ENCODE measurements at regions not wholly inside any gene's neighbourhood (a gene's known extent, or its start where the extent isn't known, plus 50 kb on each side); places are given as distances from the start of the nearest gene placed in this dataset.

- WGBS (ENCODE audit: low lambda C conversion rate) = 23% methylated on average over 7 of the region's 7 CpGs
- no peaks in the 10 kb centered on the region for H3K36me3 ChIP-seq (replicated peaks in 1 of 2; ENCODE audit: control insufficient read depth in 1 of 2, insufficient read depth in 2 of 2, low read length in 2 of 2)
- POLR2A ChIA-PET = no interaction called here
- FAIRE-seq (no peak), DNase-seq (ENCODE audit: low spot score) (no peak), ATAC-seq (no peak)
- in situ Hi-C loops (cut with HindIII; ENCODE audit: extremely low pct_ligation_motif_present, low pct_unique_long_range_greater_than_20kb) (no loop called here), intact Hi-C loops (cut with micrococcal nuclease; ENCODE audit: unreplicated experiment) (no loop called here)
- H3K27me3 ChIP-seq (ENCODE audit: control insufficient read depth in 1 of 2, insufficient read depth in 2 of 2, low read length in 2 of 2) = no peaks in the 10 kb centered on the region
- H2AFZ ChIP-seq (ENCODE audit: low read length) = no peak overlapping the region
- CTCF ChIA-PET (ENCODE audit: low intra/inter-chr PET ratio, low total read pairs) = no interaction called here
- H4K20me1 ChIP-seq (ENCODE audit: insufficient read depth, low read length) = no peaks in the 10 kb centered on the region
- TF ChIP-seq ZNF343 (CRISPR knock-in tag; IDR thresholded peaks at IDR 0.05) = no peak
- TF ChIP-seq, protein P1, sequence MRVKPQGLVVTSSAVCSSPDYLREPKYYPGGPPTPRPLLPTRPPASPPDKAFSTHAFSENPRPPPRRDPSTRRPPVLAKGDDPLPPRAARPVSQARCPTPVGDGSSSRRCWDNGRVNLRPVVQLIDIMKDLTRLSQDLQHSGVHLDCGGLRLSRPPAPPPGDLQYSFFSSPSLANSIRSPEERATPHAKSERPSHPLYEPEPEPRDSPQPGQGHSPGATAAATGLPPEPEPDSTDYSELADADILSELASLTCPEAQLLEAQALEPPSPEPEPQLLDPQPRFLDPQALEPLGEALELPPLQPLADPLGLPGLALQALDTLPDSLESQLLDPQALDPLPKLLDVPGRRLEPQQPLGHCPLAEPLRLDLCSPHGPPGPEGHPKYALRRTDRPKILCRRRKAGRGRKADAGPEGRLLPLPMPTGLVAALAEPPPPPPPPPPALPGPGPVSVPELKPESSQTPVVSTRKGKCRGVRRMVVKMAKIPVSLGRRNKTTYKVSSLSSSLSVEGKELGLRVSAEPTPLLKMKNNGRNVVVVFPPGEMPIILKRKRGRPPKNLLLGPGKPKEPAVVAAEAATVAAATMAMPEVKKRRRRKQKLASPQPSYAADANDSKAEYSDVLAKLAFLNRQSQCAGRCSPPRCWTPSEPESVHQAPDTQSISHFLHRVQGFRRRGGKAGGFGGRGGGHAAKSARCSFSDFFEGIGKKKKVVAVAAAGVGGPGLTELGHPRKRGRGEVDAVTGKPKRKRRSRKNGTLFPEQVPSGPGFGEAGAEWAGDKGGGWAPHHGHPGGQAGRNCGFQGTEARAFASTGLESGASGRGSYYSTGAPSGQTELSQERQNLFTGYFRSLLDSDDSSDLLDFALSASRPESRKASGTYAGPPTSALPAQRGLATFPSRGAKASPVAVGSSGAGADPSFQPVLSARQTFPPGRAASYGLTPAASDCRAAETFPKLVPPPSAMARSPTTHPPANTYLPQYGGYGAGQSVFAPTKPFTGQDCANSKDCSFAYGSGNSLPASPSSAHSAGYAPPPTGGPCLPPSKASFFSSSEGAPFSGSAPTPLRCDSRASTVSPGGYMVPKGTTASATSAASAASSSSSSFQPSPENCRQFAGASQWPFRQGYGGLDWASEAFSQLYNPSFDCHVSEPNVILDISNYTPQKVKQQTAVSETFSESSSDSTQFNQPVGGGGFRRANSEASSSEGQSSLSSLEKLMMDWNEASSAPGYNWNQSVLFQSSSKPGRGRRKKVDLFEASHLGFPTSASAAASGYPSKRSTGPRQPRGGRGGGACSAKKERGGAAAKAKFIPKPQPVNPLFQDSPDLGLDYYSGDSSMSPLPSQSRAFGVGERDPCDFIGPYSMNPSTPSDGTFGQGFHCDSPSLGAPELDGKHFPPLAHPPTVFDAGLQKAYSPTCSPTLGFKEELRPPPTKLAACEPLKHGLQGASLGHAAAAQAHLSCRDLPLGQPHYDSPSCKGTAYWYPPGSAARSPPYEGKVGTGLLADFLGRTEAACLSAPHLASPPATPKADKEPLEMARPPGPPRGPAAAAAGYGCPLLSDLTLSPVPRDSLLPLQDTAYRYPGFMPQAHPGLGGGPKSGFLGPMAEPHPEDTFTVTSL (CRISPR knock-in tag; IDR thresholded peaks at IDR 0.05; ENCODE audit: borderline replicate concordance) = no peak
- peaks cover 84% of the 10 kb centered on the region for H3K9me3 ChIP-seq (ENCODE audit: low read length)
- H3K27ac ChIP-seq (ENCODE audit: extremely low read length, insufficient read depth, low read length) = no peak overlapping the region
- no peak overlapping the region for H3K4me2 ChIP-seq (ENCODE audit: low read depth, low read length)
- no TSS peak for BruUV-seq (replicated peaks)
- no peak overlapping the region for H3K4me3 ChIP-seq (replicated peaks in 1 of 3; ENCODE audit: insufficient read depth in 1 of 3, low read depth in 2 of 3, low read length in 3 of 3)
- no peaks in the 10 kb centered on the region for H3K79me2 ChIP-seq (ENCODE audit: insufficient read depth, low read length)
- no peaks in the 10 kb centered on the region for H3K4me1 ChIP-seq (ENCODE audit: insufficient read depth, low read length)
- H3K9ac ChIP-seq (ENCODE audit: insufficient read depth, low read depth, low read length) = no peak overlapping the region
Observed at GRCh38 chr5:8843771-8844170, 702.1 kb downstream of the SEMA5A start.

DNA sequence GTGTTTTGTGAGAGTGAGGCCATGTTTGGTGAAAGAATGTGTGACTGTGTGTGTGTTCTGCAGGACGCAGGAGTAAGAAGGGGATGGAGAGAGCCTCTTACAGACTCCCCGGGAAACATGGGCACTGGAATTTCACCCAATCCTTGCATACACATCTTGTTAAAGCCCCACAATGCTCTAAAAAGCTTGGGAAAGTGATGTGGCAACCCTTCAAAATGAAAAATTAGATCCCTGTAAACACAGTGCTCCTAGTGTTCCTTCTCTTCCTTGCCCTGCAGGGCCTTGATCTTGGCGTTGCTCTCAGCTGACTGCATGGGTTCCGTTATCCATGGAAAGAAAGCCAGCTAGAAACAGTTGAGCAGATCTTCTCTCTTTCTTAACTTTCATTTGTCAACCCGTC lies 701.7 kb downstream of the SEMA5A start:
- H3K27ac ChIP-seq (ENCODE audit: extremely low read length, insufficient read depth, low read length) = no peak overlapping the region
- ChIA-PET CTCF (ENCODE audit: low intra/inter-chr PET ratio, low total read pairs) (no interaction called here), POLR2A (no interaction called here)
- intact Hi-C loops (cut with micrococcal nuclease; ENCODE audit: unreplicated experiment) = no loop called here
- FAIRE-seq = no peak
- ATAC-seq = no peak
- TF ChIP-seq ERF (CRISPR knock-in tag; IDR thresholded peaks at IDR 0.05) (no peak), PLSCR1 (CRISPR knock-in tag; IDR thresholded peaks at IDR 0.05; ENCODE audit: borderline replicate concordance) (no peak), MLLT10 (CRISPR knock-in tag; IDR thresholded peaks at IDR 0.05) (no peak), MEF2D (CRISPR knock-in tag; IDR thresholded peaks at IDR 0.05) (no peak), SP2 (CRISPR knock-in tag; IDR thresholded peaks at IDR 0.05) (no peak), FOXO1 (CRISPR knock-in tag; IDR thresholded peaks at IDR 0.05) (no peak), ZNF225 (CRISPR knock-in tag; IDR thresholded peaks at IDR 0.05) (no peak), MLXIP (CRISPR knock-in tag; IDR thresholded peaks at IDR 0.05; ENCODE audit: borderline replicate concordance) (no peak), ISL2 (CRISPR knock-in tag; IDR thresholded peaks at IDR 0.05) (no peak)
- H4K20me1 ChIP-seq (ENCODE audit: insufficient read depth, low read length) = no peaks in the 10 kb centered on the region
- WGBS (ENCODE audit: low lambda C conversion rate) = 5% methylated on average over 5 of the region's 5 CpGs
- H2AFZ ChIP-seq (ENCODE audit: low read length) = no peak overlapping the region
- no peaks in the 10 kb centered on the region for H3K79me2 ChIP-seq (ENCODE audit: insufficient read depth, low read length)
- in situ Hi-C loops (cut with HindIII; ENCODE audit: extremely low pct_ligation_motif_present, low pct_unique_long_range_greater_than_20kb) = no loop called here
- no peak overlapping the region for H3K4me3 ChIP-seq (replicated peaks in 1 of 3; ENCODE audit: insufficient read depth in 1 of 3, low read depth in 2 of 3, low read length in 3 of 3)
- no peaks in the 10 kb centered on the region for H3K4me1 ChIP-seq (ENCODE audit: insufficient read depth, low read length)
- no peak overlapping the region for H3K9ac ChIP-seq (ENCODE audit: insufficient read depth, low read depth, low read length)
- H3K36me3 ChIP-seq (replicated peaks in 1 of 2; ENCODE audit: control insufficient read depth in 1 of 2, insufficient read depth in 2 of 2, low read length in 2 of 2) = no peaks in the 10 kb centered on the region
- BruUV-seq (replicated peaks) = no TSS peak
- H3K9me3 ChIP-seq (ENCODE audit: low read length) = peaks cover 82% of the 10 kb centered on the region
- no peak for DNase-seq (ENCODE audit: low spot score)
- H3K4me2 ChIP-seq (ENCODE audit: low read depth, low read length) = no peak overlapping the region
- no peaks in the 10 kb centered on the region for H3K27me3 ChIP-seq (ENCODE audit: control insufficient read depth in 1 of 2, insufficient read depth in 2 of 2, low read length in 2 of 2)
